HCT116 (cell line): ENCODE measurements at regions not wholly inside any gene's neighbourhood (a gene's known extent, or its start where the extent isn't known, plus 50 kb on each side); places are given as distances from the start of the nearest gene placed in this dataset.

ENCODE experiments used
- ATAC-seq: fragments of 200-7000 bp; cut with Tn5 transposase; 2 replicates; pipeline ENCODE4 v1.9.1; 2020; ENCODE audit warnings: mild to moderate bottlenecking, moderate library complexity
- BruUV-seq: library from RNA; stranded (reverse); fragments of 400-500 nt; replicated peaks from 2 replicates; lab custom pipeline; 2021; lab: Mats Ljungman, UMichigan
- CTCF ChIA-PET: fragments of 300-600 bp; sonication (Branson Sonifier 250); formaldehyde crosslinking; loops from one replicate; lab custom pipeline; 2021; ENCODE audit warnings: antibody characterized with exemption; lab: Charles Lee
- POLR2A ChIA-PET: fragments of 300-600, 350-600 bp; sonication (Branson Sonifier 250); formaldehyde crosslinking; loops from one replicate; lab custom pipeline; 2021; ENCODE audit warnings: antibody characterized with exemption; lab: Charles Lee
- RAD21 ChIA-PET, 2 experiments: fragments of 300-600 bp; sonication (Branson Sonifier 250); formaldehyde crosslinking; loops; one replicate each; lab custom pipeline; 2023; ENCODE audit warnings: low total read pairs in 2 of 2; ENCODE audit not compliant: uncharacterized antibody in 2 of 2, unreplicated experiment in 2 of 2, low non-redundant PET in 1 of 2; lab: Charles Lee
- DNase-seq: peaks from one replicate; pipeline ENCODE4 v3.0.0-alpha.2; 2010; ENCODE audit warnings: low read depth, low spot score
- H2AFZ ChIP-seq: fragments of 200-600 bp; shearing (Covaris generic), sonication (generic); 2 replicates; pipeline ENCODE4 v1.6.1; 2017; ENCODE audit warnings: low read depth, mixed run types, mixed read lengths, antibody characterized with exemption, low read length; ENCODE audit not compliant: poor library complexity, severe bottlenecking
- H3K27ac ChIP-seq: 2 replicates; pipeline ENCODE4 v1.5.1; 2012; ENCODE audit warnings: low read depth, low read length
- H3K27me3 ChIP-seq: fragments of 200-600 bp; sonication (generic); 2 replicates; pipeline ENCODE4 v1.6.1; 2016; ENCODE audit warnings: mixed run types, low read length, mixed read lengths; ENCODE audit not compliant: insufficient read depth
- H3K36me3 ChIP-seq, 2 experiments: fragments of 200-500 bp in 1 of 2; fragments of 200-600 bp in 1 of 2; sonication (Bioruptor generic) in 1 of 2; sonication (generic) in 1 of 2; 2 replicates each; pipeline versions ENCODE4 v1.5.1 to v1.6.1; 2014 to 2016; ENCODE audit warnings: low read length in 2 of 2, inconsistent platforms in 1 of 2, mixed read lengths in 1 of 2, mixed run types in 1 of 2; ENCODE audit not compliant: insufficient read depth in 2 of 2, control insufficient read depth in 1 of 2
- H3K4me1 ChIP-seq, 2 experiments: fragments of 200-600 bp in 1 of 2; sonication (generic) in 1 of 2; 2 replicates each; pipeline versions ENCODE4 v1.5.1 to v1.6.1; 2012 to 2017; ENCODE audit warnings: low read length in 2 of 2, inconsistent platforms in 1 of 2, mild to moderate bottlenecking in 1 of 2, mixed read lengths in 1 of 2, mixed run types in 1 of 2, moderate library complexity in 1 of 2; ENCODE audit not compliant: insufficient read depth in 2 of 2, control insufficient read depth in 1 of 2
- H3K4me2 ChIP-seq: fragments of 200-600 bp; sonication (generic); 2 replicates; pipeline ENCODE4 v1.6.1; 2017; ENCODE audit warnings: mixed run types, low read length, mixed read lengths
- H3K4me3 ChIP-seq, 2 experiments: fragments of 200-600 bp in 1 of 2; sonication (generic) in 1 of 2; replicated peaks in 1 of 2; 2 replicates each; pipeline ENCODE4 v1.5.1; 2011 to 2016; ENCODE audit warnings: low read length in 2 of 2, control low read depth in 1 of 2, low read depth in 1 of 2, mild to moderate bottlenecking in 1 of 2, mixed read lengths in 1 of 2, mixed run types in 1 of 2
- H3K79me2 ChIP-seq: fragments of 200-600 bp; sonication (generic); 2 replicates; pipeline ENCODE4 v1.6.1; 2017; ENCODE audit warnings: mild to moderate bottlenecking, mixed run types, low read length, moderate library complexity, mixed read lengths; ENCODE audit not compliant: insufficient read depth
- H3K9ac ChIP-seq: fragments of 200-600 bp; sonication (generic); 2 replicates; pipeline ENCODE4 v1.6.1; 2016; ENCODE audit warnings: low read length, mixed read lengths
- H3K9me2 ChIP-seq: fragments of 200-600 bp; sonication (generic), shearing (Covaris generic); 2 replicates; pipeline ENCODE4 v1.6.1; 2017; ENCODE audit warnings: mixed run types, mild to moderate bottlenecking, moderate library complexity; ENCODE audit not compliant: insufficient read depth
- H3K9me3 ChIP-seq, 2 experiments: fragments of 200-500 bp in 1 of 2; fragments of 200-600 bp in 1 of 2; sonication (Bioruptor generic) in 1 of 2; sonication (generic) in 1 of 2; 2 replicates each; pipeline ENCODE4 v1.6.1; 2014 to 2017; ENCODE audit warnings: low read length in 2 of 2, mixed read lengths in 2 of 2, inconsistent platforms in 1 of 2, low read depth in 1 of 2, mild to moderate bottlenecking in 1 of 2, mixed run types in 1 of 2, moderate library complexity in 1 of 2; ENCODE audit not compliant: control insufficient read depth in 1 of 2, insufficient read depth in 1 of 2
- H4K20me1 ChIP-seq: fragments of 200-600 bp; sonication (generic), shearing (Covaris generic); 2 replicates; pipeline ENCODE4 v1.6.1; 2017; ENCODE audit warnings: mixed run types, mild to moderate bottlenecking, moderate library complexity; ENCODE audit not compliant: insufficient read depth
- CBX3 ChIP-seq: IDR thresholded peaks from 2 replicates; pipeline ENCODE4 v1.6.1; 2012; ENCODE audit warnings: low read depth
- CEBPB ChIP-seq: IDR thresholded peaks from 2 replicates; pipeline ENCODE4 v1.6.1; 2012; ENCODE audit warnings: low read depth
- EZH2phosphoT487 ChIP-seq: fragments of 200-600 bp; IDR thresholded peaks from 2 replicates; pipeline ENCODE4 v1.6.1; 2018; ENCODE audit warnings: antibody characterized with exemption, borderline replicate concordance
- FOSL1 ChIP-seq: IDR thresholded peaks from 2 replicates; pipeline ENCODE4 v1.6.1; 2012; ENCODE audit warnings: low read depth
- POLR2AphosphoS5 ChIP-seq: IDR thresholded peaks from 2 replicates; pipeline ENCODE4 v1.6.1; 2011; ENCODE audit warnings: mild to moderate bottlenecking, low read depth, low read length, moderate library complexity
- RAD21 ChIP-seq: IDR thresholded peaks from 2 replicates; pipeline ENCODE4 v1.6.1; 2012; ENCODE audit warnings: low read depth, mild to moderate bottlenecking
- REST ChIP-seq: IDR thresholded peaks from 2 replicates; pipeline ENCODE4 v1.6.1; 2012; ENCODE audit warnings: low read depth
- SIN3A ChIP-seq: IDR thresholded peaks from 2 replicates; pipeline ENCODE4 v1.6.1; 2012; ENCODE audit warnings: low read depth
- ZNF274 ChIP-seq: fragments of 200-500 bp; sonication (Bioruptor generic); IDR thresholded peaks from 2 replicates; pipeline ENCODE4 v1.6.1; 2014; ENCODE audit warnings: mild to moderate bottlenecking, low read depth, low read length, inconsistent platforms
- intact Hi-C: fragments of 100-400 bp; cut with micrococcal nuclease; formaldehyde crosslinking; loops from 2 replicates; pipeline ENCODE4 v1.10.0; 2022
- TF ChIP-seq, protein P1 (sequence below), 3 experiments: fragments of 200-600 bp in 1 of 3; sonication (generic) in 1 of 3; IDR thresholded peaks in 2 of 3; conservative IDR thresholded peaks in 1 of 3; 2 replicates each; pipeline ENCODE4 v1.5.1; 2012 to 2017; ENCODE audit warnings: low read depth in 2 of 3, low read length in 2 of 3, antibody characterized with exemption in 1 of 3, borderline replicate concordance in 1 of 3, control low read depth in 1 of 3, mild to moderate bottlenecking in 1 of 3, mixed read lengths in 1 of 3, mixed run types in 1 of 3, moderate library complexity in 1 of 3; ENCODE audit not compliant: insufficient read depth in 1 of 3

- no peak overlapping the region for H3K4me2 ChIP-seq
- no peak for TF ChIP-seq CBX3
- TF ChIP-seq, protein P1, sequence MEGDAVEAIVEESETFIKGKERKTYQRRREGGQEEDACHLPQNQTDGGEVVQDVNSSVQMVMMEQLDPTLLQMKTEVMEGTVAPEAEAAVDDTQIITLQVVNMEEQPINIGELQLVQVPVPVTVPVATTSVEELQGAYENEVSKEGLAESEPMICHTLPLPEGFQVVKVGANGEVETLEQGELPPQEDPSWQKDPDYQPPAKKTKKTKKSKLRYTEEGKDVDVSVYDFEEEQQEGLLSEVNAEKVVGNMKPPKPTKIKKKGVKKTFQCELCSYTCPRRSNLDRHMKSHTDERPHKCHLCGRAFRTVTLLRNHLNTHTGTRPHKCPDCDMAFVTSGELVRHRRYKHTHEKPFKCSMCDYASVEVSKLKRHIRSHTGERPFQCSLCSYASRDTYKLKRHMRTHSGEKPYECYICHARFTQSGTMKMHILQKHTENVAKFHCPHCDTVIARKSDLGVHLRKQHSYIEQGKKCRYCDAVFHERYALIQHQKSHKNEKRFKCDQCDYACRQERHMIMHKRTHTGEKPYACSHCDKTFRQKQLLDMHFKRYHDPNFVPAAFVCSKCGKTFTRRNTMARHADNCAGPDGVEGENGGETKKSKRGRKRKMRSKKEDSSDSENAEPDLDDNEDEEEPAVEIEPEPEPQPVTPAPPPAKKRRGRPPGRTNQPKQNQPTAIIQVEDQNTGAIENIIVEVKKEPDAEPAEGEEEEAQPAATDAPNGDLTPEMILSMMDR (IDR thresholded peaks at IDR 0.05 in 2 of 3, conservative IDR thresholded peaks at IDR 0.05 in 1 of 3; ENCODE audit: borderline replicate concordance in 1 of 3, insufficient read depth in 1 of 3, low read depth in 2 of 3, low read length in 2 of 3) = no peak
- TF ChIP-seq, all 23 proteins: peak for 0
These were observed 169.2 kb upstream of the ATXN1 start for GRCh38 chr6:16930432-16930831.

GRCh38 chr6:16929809-16930208, 168.5 kb upstream of the ATXN1 start:
- H3K4me2 ChIP-seq = no peak overlapping the region
- H2AFZ ChIP-seq = no peak overlapping the region
- H3K9me2 ChIP-seq = no peaks in the 10 kb centered on the region
- ATAC-seq (no peak), DNase-seq (no peak)
- H3K4me3 ChIP-seq = no peak overlapping the region
- TF ChIP-seq REST = no peak
- no peak for TF ChIP-seq SIN3A
- no peak for TF ChIP-seq RAD21
- no peak for TF ChIP-seq POLR2AphosphoS5
- no peak for TF ChIP-seq EZH2phosphoT487
- TF ChIP-seq ZNF274 = no peak
- no peak for TF ChIP-seq FOSL1
- TF ChIP-seq CEBPB = no peak
- no peak for TF ChIP-seq CBX3
- H4K20me1 ChIP-seq = no peaks in the 10 kb centered on the region
- H3K27me3 ChIP-seq = no peaks in the 10 kb centered on the region
- BruUV-seq = no TSS peak
- H3K4me1 ChIP-seq = no peaks in the 10 kb centered on the region
- H3K9ac ChIP-seq = no peak overlapping the region
- H3K36me3 ChIP-seq = no peaks in the 10 kb centered on the region
- CTCF ChIA-PET = no interaction called here
- POLR2A ChIA-PET = no interaction called here
- H3K27ac ChIP-seq = no peak overlapping the region
- no peaks in the 10 kb centered on the region for H3K79me2 ChIP-seq
- RAD21 ChIA-PET = no interaction called here
- no peaks in the 10 kb centered on the region for H3K9me3 ChIP-seq
- intact Hi-C loops = no loop called here

More at GRCh38 chr6:16930432-16930831, 169.2 kb upstream of the ATXN1 start:
- no peaks in the 10 kb centered on the region for H3K79me2 ChIP-seq
- H4K20me1 ChIP-seq = no peaks in the 10 kb centered on the region
- ChIA-PET CTCF (no interaction called here), RAD21 (no interaction called here), POLR2A (no interaction called here)
- H3K9me2 ChIP-seq = no peaks in the 10 kb centered on the region
- ATAC-seq (no peak), DNase-seq (no peak)
- no peak overlapping the region for H3K9ac ChIP-seq
- no peak overlapping the region for H3K4me3 ChIP-seq
- no peaks in the 10 kb centered on the region for H3K4me1 ChIP-seq
- no peaks in the 10 kb centered on the region for H3K27me3 ChIP-seq
- intact Hi-C loops = no loop called here
- H2AFZ ChIP-seq = no peak overlapping the region
- no peaks in the 10 kb centered on the region for H3K9me3 ChIP-seq
- H3K27ac ChIP-seq = no peak overlapping the region
- H3K36me3 ChIP-seq = no peaks in the 10 kb centered on the region
- no TSS peak for BruUV-seq
